ENCODE measurements at regions not wholly inside any gene's neighbourhood (a gene's known extent, or its start where the extent isn't known, plus 50 kb on each side); places are given as distances from the start of the nearest gene placed in this dataset.

GRCh38 chr9:85199866-85200495, 530.5 kb downstream of the NTRK2 start:
- TF ChIP-seq TAF1 (IDR thresholded peaks at IDR 0.05; ENCODE audit: borderline replicate concordance, low read depth, low read length), result no peak
- TF ChIP-seq POLR2AphosphoS5 (IDR thresholded peaks at IDR 0.05; ENCODE audit: low read depth, low read length), result no peak
- no peak for TF ChIP-seq POLR2A (IDR thresholded peaks at IDR 0.05; ENCODE audit: low read depth, low read length)
- no peak for DNase-seq (ENCODE audit: insufficient read length)
- FAIRE-seq, result no peak

DNA sequence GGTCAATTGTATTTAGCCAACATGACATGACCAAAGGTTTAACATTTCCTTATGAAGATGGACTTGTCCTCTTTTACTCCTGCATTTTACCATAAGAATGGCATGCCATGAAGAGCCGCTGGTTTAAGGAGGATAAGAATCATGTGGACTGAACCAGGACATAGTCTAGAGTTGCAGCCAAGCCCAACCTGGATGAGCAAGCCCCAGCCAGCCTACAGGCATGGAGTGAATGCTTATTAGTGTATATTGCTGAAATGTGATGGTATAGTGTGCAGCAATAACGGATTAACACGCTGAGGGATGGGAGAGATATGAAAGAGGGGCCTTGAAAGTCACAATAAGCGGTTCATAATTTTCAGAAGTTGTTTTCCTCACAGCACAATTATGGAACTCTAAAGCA, 523.2 kb downstream of the NTRK2 start:
- FAIRE-seq, result no peak
- TF ChIP-seq POLR2AphosphoS5 (IDR thresholded peaks at IDR 0.05; ENCODE audit: low read depth, low read length) (no peak), POLR2A (IDR thresholded peaks at IDR 0.05; ENCODE audit: low read depth, low read length) (no peak), TAF1 (IDR thresholded peaks at IDR 0.05; ENCODE audit: borderline replicate concordance, low read depth, low read length) (no peak)
- DNase-seq (ENCODE audit: insufficient read length), result no peak

- no peak for FAIRE-seq
- no peak for DNase-seq (ENCODE audit: insufficient read length)
- no peak for TF ChIP-seq POLR2AphosphoS5 (IDR thresholded peaks at IDR 0.05; ENCODE audit: low read depth, low read length)
- TF ChIP-seq POLR2A (IDR thresholded peaks at IDR 0.05; ENCODE audit: low read depth, low read length), result no peak
- no peak for TF ChIP-seq TAF1 (IDR thresholded peaks at IDR 0.05; ENCODE audit: borderline replicate concordance, low read depth, low read length)
Observed at GRCh38 chr9:85186218-85186585, 516.7 kb downstream of the NTRK2 start.

GRCh38 chr9:85185486-85186217, 516.1 kb downstream of the NTRK2 start:
- FAIRE-seq (no peak), DNase-seq (ENCODE audit: insufficient read length) (no peak)
- TF ChIP-seq TAF1 (IDR thresholded peaks at IDR 0.05; ENCODE audit: borderline replicate concordance, low read depth, low read length) (no peak), POLR2A (IDR thresholded peaks at IDR 0.05; ENCODE audit: low read depth, low read length) (no peak), POLR2AphosphoS5 (IDR thresholded peaks at IDR 0.05; ENCODE audit: low read depth, low read length) (no peak)

GRCh38 chr9:85182383-85182782, 512.9 kb downstream of the NTRK2 start:
- FAIRE-seq, result no peak
- no peak for TF ChIP-seq TAF1 (IDR thresholded peaks at IDR 0.05; ENCODE audit: borderline replicate concordance, low read depth, low read length)
- TF ChIP-seq POLR2AphosphoS5 (IDR thresholded peaks at IDR 0.05; ENCODE audit: low read depth, low read length), result no peak
- no peak for TF ChIP-seq POLR2A (IDR thresholded peaks at IDR 0.05; ENCODE audit: low read depth, low read length)
- DNase-seq (ENCODE audit: insufficient read length), result no peak

GRCh38 chr9:85178474-85178873, 508.9 kb downstream of the NTRK2 start:
- FAIRE-seq (no peak), DNase-seq (ENCODE audit: insufficient read length) (no peak)
- no peak for TF ChIP-seq POLR2A (IDR thresholded peaks at IDR 0.05; ENCODE audit: low read depth, low read length)
- no peak for TF ChIP-seq TAF1 (IDR thresholded peaks at IDR 0.05; ENCODE audit: borderline replicate concordance, low read depth, low read length)
- no peak for TF ChIP-seq POLR2AphosphoS5 (IDR thresholded peaks at IDR 0.05; ENCODE audit: low read depth, low read length)

DNA sequence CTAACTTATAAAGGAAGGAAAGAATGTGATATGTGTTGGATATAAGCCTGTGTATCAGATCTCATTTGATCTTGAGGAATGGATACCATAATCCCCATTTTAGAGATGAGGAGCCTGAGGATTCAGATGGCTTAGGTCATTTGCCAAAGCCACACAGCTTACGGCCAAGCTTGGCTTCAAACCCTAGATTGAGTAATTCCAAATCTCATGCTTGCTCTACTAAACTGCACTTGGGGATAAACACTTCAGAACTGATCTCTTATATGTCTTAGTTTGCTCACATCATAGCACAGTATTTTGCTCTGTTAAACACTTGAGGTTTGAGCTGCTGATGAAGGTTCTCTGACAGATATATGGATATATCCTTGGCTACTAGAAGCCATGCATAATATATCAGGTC, 504.4 kb downstream of the NTRK2 start:
- no peak for TF ChIP-seq POLR2AphosphoS5 (IDR thresholded peaks at IDR 0.05; ENCODE audit: low read depth, low read length)
- TF ChIP-seq TAF1 (IDR thresholded peaks at IDR 0.05; ENCODE audit: borderline replicate concordance, low read depth, low read length), result no peak
- TF ChIP-seq POLR2A (IDR thresholded peaks at IDR 0.05; ENCODE audit: low read depth, low read length), result no peak
- no peak for DNase-seq (ENCODE audit: insufficient read length)
- FAIRE-seq, result no peak

DNA sequence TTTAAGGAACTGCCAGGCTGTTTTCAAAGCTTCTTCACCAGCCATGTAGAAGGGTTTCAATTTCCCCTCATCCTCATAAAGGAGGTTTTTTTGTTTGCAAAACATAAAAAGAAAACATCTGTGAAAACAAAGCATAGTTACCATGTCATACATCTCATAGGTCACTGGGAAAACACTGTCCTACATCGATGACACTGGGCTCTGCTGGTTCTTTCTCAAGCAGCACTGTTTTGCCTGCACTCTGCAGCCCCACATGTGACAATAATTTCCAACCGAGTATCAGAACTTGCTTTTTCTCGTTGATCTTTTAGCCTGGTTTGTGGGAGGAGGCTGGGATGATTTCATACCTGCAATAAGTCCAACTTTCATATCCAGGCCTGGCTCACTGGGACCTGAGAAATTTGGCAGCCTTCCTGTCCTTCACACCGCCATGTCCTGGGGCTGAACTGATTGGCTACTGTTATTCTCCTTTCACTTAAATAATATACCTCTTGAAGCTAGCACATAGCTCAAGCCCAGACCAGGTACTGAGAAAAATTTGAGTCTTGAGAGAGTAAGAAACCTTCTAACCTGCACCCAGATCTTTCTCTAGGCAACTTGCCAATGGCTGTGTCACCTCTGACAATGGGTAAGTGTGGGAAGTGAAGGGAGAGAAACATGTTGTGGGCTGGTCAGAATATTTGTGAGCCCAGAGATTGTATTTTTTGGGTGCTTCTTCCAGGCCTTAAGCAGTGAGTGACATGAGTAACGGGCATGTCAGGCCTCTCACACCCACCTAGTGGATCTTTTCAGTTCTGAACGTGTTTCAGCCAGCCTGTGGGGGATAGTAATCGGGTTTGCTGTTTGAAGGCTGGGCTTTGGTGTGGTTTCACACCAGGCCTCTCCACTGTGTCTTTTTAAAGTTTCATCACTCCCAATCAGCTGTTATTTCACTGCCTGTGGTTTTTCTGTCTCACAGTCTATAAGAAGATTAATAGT, 502.8 kb downstream of the NTRK2 start:
- no peak for TF ChIP-seq TAF1 (IDR thresholded peaks at IDR 0.05; ENCODE audit: borderline replicate concordance, low read depth, low read length)
- DNase-seq (ENCODE audit: insufficient read length) (no peak), FAIRE-seq (no peak)

DNA sequence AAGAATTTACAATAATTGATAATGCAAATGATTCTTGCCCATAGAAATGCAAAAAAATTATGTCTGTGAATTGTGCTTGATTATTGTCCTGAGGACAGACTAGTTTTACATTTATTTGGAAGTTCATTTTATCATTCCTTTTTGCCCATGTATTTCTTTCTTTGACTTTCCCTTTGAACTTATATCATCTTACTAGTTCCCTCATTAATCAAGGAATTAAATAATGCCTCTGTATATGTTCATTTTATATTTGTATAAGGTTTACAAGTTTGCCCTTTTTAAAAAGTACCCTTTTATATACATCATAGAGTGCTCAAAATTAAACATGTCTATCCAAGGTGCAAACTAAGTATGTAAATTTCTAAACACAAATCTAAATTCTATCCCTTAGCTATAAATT, 501.6 kb downstream of the NTRK2 start:
- DNase-seq (ENCODE audit: insufficient read length) (no peak), FAIRE-seq (no peak)
- TF ChIP-seq TAF1 (IDR thresholded peaks at IDR 0.05; ENCODE audit: borderline replicate concordance, low read depth, low read length), result no peak
- no peak for TF ChIP-seq POLR2AphosphoS5 (IDR thresholded peaks at IDR 0.05; ENCODE audit: low read depth, low read length)
- no peak for TF ChIP-seq POLR2A (IDR thresholded peaks at IDR 0.05; ENCODE audit: low read depth, low read length)

DNA sequence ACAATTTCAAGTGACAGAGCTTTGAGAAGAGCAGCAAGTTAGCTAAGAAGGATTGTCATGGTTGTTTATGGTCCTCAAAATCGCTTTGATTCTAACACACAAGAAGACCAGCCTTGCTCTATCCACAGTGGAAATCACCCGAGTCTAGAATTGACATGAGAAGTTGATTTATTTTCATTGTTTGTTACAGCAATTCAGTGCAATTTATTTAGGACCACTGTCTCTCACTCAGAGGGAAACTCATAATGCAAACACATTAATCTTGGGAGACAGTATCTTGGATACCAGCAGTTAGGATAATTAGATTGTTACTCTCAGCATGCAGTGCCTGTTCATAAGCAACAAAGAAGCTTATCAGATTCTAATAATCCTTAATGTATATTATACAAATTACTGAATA, 498.9 kb downstream of the NTRK2 start:
- DNase-seq (ENCODE audit: insufficient read length) (no peak), FAIRE-seq (no peak)
- no peak for TF ChIP-seq POLR2A (IDR thresholded peaks at IDR 0.05; ENCODE audit: low read depth, low read length)
- no peak for TF ChIP-seq TAF1 (IDR thresholded peaks at IDR 0.05; ENCODE audit: borderline replicate concordance, low read depth, low read length)
- no peak for TF ChIP-seq POLR2AphosphoS5 (IDR thresholded peaks at IDR 0.05; ENCODE audit: low read depth, low read length)

- TF ChIP-seq TAF1 (IDR thresholded peaks at IDR 0.05; ENCODE audit: borderline replicate concordance, low read depth, low read length) (no peak), POLR2AphosphoS5 (IDR thresholded peaks at IDR 0.05; ENCODE audit: low read depth, low read length) (no peak), POLR2A (IDR thresholded peaks at IDR 0.05; ENCODE audit: low read depth, low read length) (no peak)
- FAIRE-seq (no peak), DNase-seq (ENCODE audit: insufficient read length) (no peak)
Observed at GRCh38 chr9:85167146-85167545, 497.6 kb downstream of the NTRK2 start.
